ENCODE measurements at regions not wholly inside any gene's neighbourhood (a gene's known extent, or its start where the extent isn't known, plus 50 kb on each side); places are given as distances from the start of the nearest gene placed in this dataset.

- no peaks in the 10 kb centered on the region for H3F3A ChIP-seq (ENCODE audit: insufficient read depth, low read length)
- no peak overlapping the region for H3K9ac ChIP-seq (ENCODE audit: low read length)
- H3K27me3 ChIP-seq (replicated peaks; ENCODE audit: insufficient read depth, low read length): no peaks in the 10 kb centered on the region
- no peaks in the 10 kb centered on the region for H3K79me2 ChIP-seq (ENCODE audit: low read length)
- H3K27ac ChIP-seq (ENCODE audit: low read length): no peak overlapping the region
- no peak overlapping the region for H2AFZ ChIP-seq (ENCODE audit: low read length)
- no peak for DNase-seq
- no peak overlapping the region for H3K4me2 ChIP-seq (ENCODE audit: low read depth, low read length)
- no peak overlapping the region for H3K4me3 ChIP-seq (ENCODE audit: low read length)
- no peaks in the 10 kb centered on the region for H3K9me2 ChIP-seq (replicated peaks; ENCODE audit: insufficient read depth, low read length)
- no peaks in the 10 kb centered on the region for H3K9me3 ChIP-seq (replicated peaks; ENCODE audit: insufficient read depth, low read length)
- no peaks in the 10 kb centered on the region for H3K36me3 ChIP-seq (replicated peaks; ENCODE audit: insufficient read depth, low read length)
- no peaks in the 10 kb centered on the region for H4K20me1 ChIP-seq (ENCODE audit: insufficient read depth, low read length)
- H3K4me1 ChIP-seq (ENCODE audit: low read length): no peaks in the 10 kb centered on the region
- no peak for TF ChIP-seq EZH2 (optimal IDR thresholded peaks at IDR 0.05; ENCODE audit: low read depth, low read length)
- no peak for TF ChIP-seq EZH2phosphoT487 (IDR thresholded peaks at IDR 0.05; ENCODE audit: low read length)
- TF ChIP-seq CTCF (IDR thresholded peaks at IDR 0.05; ENCODE audit: low read length): no peak
Measured at GRCh38 chr9:106580546-106580945, 282.4 kb upstream of the ZNF462 start.

- no peaks in the 10 kb centered on the region for H3K4me1 ChIP-seq (ENCODE audit: low read length)
- no peaks in the 10 kb centered on the region for H3K9me3 ChIP-seq (replicated peaks; ENCODE audit: insufficient read depth, low read length)
- H3K9me2 ChIP-seq (replicated peaks; ENCODE audit: insufficient read depth, low read length): no peaks in the 10 kb centered on the region
- no peak for TF ChIP-seq EZH2 (optimal IDR thresholded peaks at IDR 0.05; ENCODE audit: low read depth, low read length)
- no peak for TF ChIP-seq EZH2phosphoT487 (IDR thresholded peaks at IDR 0.05; ENCODE audit: low read length)
- TF ChIP-seq CTCF (IDR thresholded peaks at IDR 0.05; ENCODE audit: low read length): no peak
- no peaks in the 10 kb centered on the region for H3K27me3 ChIP-seq (replicated peaks; ENCODE audit: insufficient read depth, low read length)
- H2AFZ ChIP-seq (ENCODE audit: low read length): no peak overlapping the region
- no peak overlapping the region for H3K27ac ChIP-seq (ENCODE audit: low read length)
- H3K9ac ChIP-seq (ENCODE audit: low read length): no peak overlapping the region
- no peaks in the 10 kb centered on the region for H3K36me3 ChIP-seq (replicated peaks; ENCODE audit: insufficient read depth, low read length)
- no peak overlapping the region for H3K4me3 ChIP-seq (ENCODE audit: low read length)
- H3F3A ChIP-seq (ENCODE audit: insufficient read depth, low read length): no peaks in the 10 kb centered on the region
- DNase-seq: no peak
- no peaks in the 10 kb centered on the region for H4K20me1 ChIP-seq (ENCODE audit: insufficient read depth, low read length)
- H3K79me2 ChIP-seq (ENCODE audit: low read length): no peaks in the 10 kb centered on the region
- no peak overlapping the region for H3K4me2 ChIP-seq (ENCODE audit: low read depth, low read length)
Measured at GRCh38 chr9:106581973-106582372, 281.0 kb upstream of the ZNF462 start.

GRCh38 chr9:106583751-106584150 lies 279.2 kb upstream of the ZNF462 start:
- H3K36me3 ChIP-seq (replicated peaks; ENCODE audit: insufficient read depth, low read length): no peaks in the 10 kb centered on the region
- no peaks in the 10 kb centered on the region for H3K27me3 ChIP-seq (replicated peaks; ENCODE audit: insufficient read depth, low read length)
- H3K9me2 ChIP-seq (replicated peaks; ENCODE audit: insufficient read depth, low read length): no peaks in the 10 kb centered on the region
- no peaks in the 10 kb centered on the region for H3K79me2 ChIP-seq (ENCODE audit: low read length)
- H4K20me1 ChIP-seq (ENCODE audit: insufficient read depth, low read length): no peaks in the 10 kb centered on the region
- no peak for TF ChIP-seq EZH2phosphoT487 (IDR thresholded peaks at IDR 0.05; ENCODE audit: low read length)
- no peak for TF ChIP-seq EZH2 (optimal IDR thresholded peaks at IDR 0.05; ENCODE audit: low read depth, low read length)
- H3K4me2 ChIP-seq (ENCODE audit: low read depth, low read length): no peak overlapping the region
- no peak overlapping the region for H3K4me3 ChIP-seq (ENCODE audit: low read length)
- no peak overlapping the region for H3K9ac ChIP-seq (ENCODE audit: low read length)
- no peak overlapping the region for H3K27ac ChIP-seq (ENCODE audit: low read length)
- H3K4me1 ChIP-seq (ENCODE audit: low read length): no peaks in the 10 kb centered on the region
- H3K9me3 ChIP-seq (replicated peaks; ENCODE audit: insufficient read depth, low read length): no peaks in the 10 kb centered on the region
- H3F3A ChIP-seq (ENCODE audit: insufficient read depth, low read length): no peaks in the 10 kb centered on the region
- H2AFZ ChIP-seq (ENCODE audit: low read length): no peak overlapping the region
- DNase-seq: no peak

GRCh38 chr9:106587042-106587441 lies 275.9 kb upstream of the ZNF462 start:
- H3K9me2 ChIP-seq (replicated peaks; ENCODE audit: insufficient read depth, low read length): no peaks in the 10 kb centered on the region
- TF ChIP-seq CTCF (IDR thresholded peaks at IDR 0.05; ENCODE audit: low read length) (no peak), EZH2 (optimal IDR thresholded peaks at IDR 0.05; ENCODE audit: low read depth, low read length) (no peak), EZH2phosphoT487 (IDR thresholded peaks at IDR 0.05; ENCODE audit: low read length) (no peak)
- H4K20me1 ChIP-seq (ENCODE audit: insufficient read depth, low read length): no peaks in the 10 kb centered on the region
- no peaks in the 10 kb centered on the region for H3K4me1 ChIP-seq (ENCODE audit: low read length)
- H3K79me2 ChIP-seq (ENCODE audit: low read length): no peaks in the 10 kb centered on the region
- H3K4me3 ChIP-seq (ENCODE audit: low read length): no peak overlapping the region
- no peaks in the 10 kb centered on the region for H3F3A ChIP-seq (ENCODE audit: insufficient read depth, low read length)
- DNase-seq: no peak
- H2AFZ ChIP-seq (ENCODE audit: low read length): no peak overlapping the region
- no peak overlapping the region for H3K9ac ChIP-seq (ENCODE audit: low read length)
- no peak overlapping the region for H3K27ac ChIP-seq (ENCODE audit: low read length)
- no peaks in the 10 kb centered on the region for H3K36me3 ChIP-seq (replicated peaks; ENCODE audit: insufficient read depth, low read length)
- H3K27me3 ChIP-seq (replicated peaks; ENCODE audit: insufficient read depth, low read length): no peaks in the 10 kb centered on the region
- no peak overlapping the region for H3K4me2 ChIP-seq (ENCODE audit: low read depth, low read length)
- H3K9me3 ChIP-seq (replicated peaks; ENCODE audit: insufficient read depth, low read length): no peaks in the 10 kb centered on the region

Data from MM.1S (cell line).